H9 (cell line): ENCODE measurements at regions not wholly inside any gene's neighbourhood (a gene's known extent, or its start where the extent isn't known, plus 50 kb on each side); places are given as distances from the start of the nearest gene placed in this dataset.
"Not testable (repeated sequence)": the region's sequence is repeated elsewhere in the genome, so short reads cannot be mapped to it uniquely, and the experiment has no call there.

Source experiments
- DNase-seq: peaks from one replicate; pipeline ENCODE4 v3.0.0-alpha.2; 2017
- H2AFZ ChIP-seq: one replicate; pipeline ENCODE4 v1.6.1; 2013; ENCODE audit warnings: mild to moderate bottlenecking, low read length, control low read depth, moderate library complexity
- H2AK5ac ChIP-seq: 2 replicates; pipeline ENCODE4 v1.6.1; 2013; ENCODE audit warnings: low read length, control low read depth, mixed read lengths; ENCODE audit not compliant: insufficient read length
- H2BK120ac ChIP-seq: one replicate; pipeline ENCODE4 v1.6.1; 2013; ENCODE audit warnings: low read depth, mild to moderate bottlenecking, low read length, control low read depth, inconsistent platforms; ENCODE audit not compliant: poor library complexity, severe bottlenecking
- H2BK12ac ChIP-seq: 2 replicates; pipeline ENCODE4 v1.6.1; 2013; ENCODE audit warnings: low read length, control low read depth, mixed read lengths, low read depth; ENCODE audit not compliant: insufficient read length
- H2BK15ac ChIP-seq: 2 replicates; pipeline ENCODE4 v1.6.1; 2013; ENCODE audit warnings: low read depth, low read length, control low read depth
- H2BK20ac ChIP-seq: one replicate; pipeline ENCODE4 v1.6.1; 2013; ENCODE audit warnings: low read depth, mild to moderate bottlenecking, low read length, control low read depth, inconsistent platforms; ENCODE audit not compliant: poor library complexity, severe bottlenecking
- H2BK5ac ChIP-seq: 2 replicates; pipeline ENCODE4 v1.6.1; 2013; ENCODE audit warnings: low read length, control low read depth, mixed read lengths; ENCODE audit not compliant: insufficient read length
- H3K14ac ChIP-seq: 2 replicates; pipeline ENCODE4 v1.6.1; 2013; ENCODE audit warnings: low read length, control low read depth; ENCODE audit not compliant: insufficient read depth
- H3K18ac ChIP-seq: 2 replicates; pipeline ENCODE4 v1.6.1; 2013; ENCODE audit warnings: low read depth, mild to moderate bottlenecking, mixed read lengths, low read length, control low read depth; ENCODE audit not compliant: insufficient read length
- H3K23ac ChIP-seq: 2 replicates; pipeline ENCODE4 v1.6.1; 2013; ENCODE audit warnings: low read length, control low read depth, mixed read lengths, low read depth; ENCODE audit not compliant: insufficient read length
- H3K23me2 ChIP-seq: 2 replicates; pipeline ENCODE4 v1.6.1; 2013; ENCODE audit warnings: low read depth, mild to moderate bottlenecking, mixed read lengths, low read length, control low read depth; ENCODE audit not compliant: insufficient read length, poor library complexity, severe bottlenecking
- H3K27ac ChIP-seq: 2 replicates; pipeline ENCODE4 v1.5.1; 2013; ENCODE audit warnings: low read length, control low read depth, mixed read lengths, low read depth; ENCODE audit not compliant: insufficient read length
- H3K27me3 ChIP-seq: 2 replicates; pipeline ENCODE4 v1.6.1; 2013; ENCODE audit warnings: low read length, control low read depth, inconsistent platforms; ENCODE audit not compliant: insufficient read depth
- H3K4ac ChIP-seq: 2 replicates; pipeline ENCODE4 v1.6.1; 2013; ENCODE audit warnings: low read depth, mild to moderate bottlenecking, control low read depth, inconsistent platforms, low read length, moderate library complexity
- H3K4me1 ChIP-seq: 2 replicates; pipeline ENCODE4 v1.6.1; 2013; ENCODE audit warnings: low read length, control low read depth, inconsistent platforms; ENCODE audit not compliant: insufficient read depth
- H3K4me2 ChIP-seq: 2 replicates; pipeline ENCODE4 v1.6.1; 2013; ENCODE audit warnings: low read length, control low read depth, mixed read lengths; ENCODE audit not compliant: insufficient read length, insufficient read depth
- H3K56ac ChIP-seq: 2 replicates; pipeline ENCODE4 v1.6.1; 2013; ENCODE audit warnings: low read depth, mild to moderate bottlenecking, mixed read lengths, low read length, control low read depth; ENCODE audit not compliant: insufficient read length
- H3K79me1 ChIP-seq: 2 replicates; pipeline ENCODE4 v1.6.1; 2013; ENCODE audit warnings: low read depth, mild to moderate bottlenecking, moderate library complexity, low read length, control low read depth, inconsistent platforms; ENCODE audit not compliant: insufficient read depth, poor library complexity, severe bottlenecking
- H3K79me2 ChIP-seq: 2 replicates; pipeline ENCODE4 v1.6.1; 2013; ENCODE audit warnings: low read length, control low read depth, inconsistent platforms; ENCODE audit not compliant: insufficient read depth
- H3K9ac ChIP-seq: 2 replicates; pipeline ENCODE4 v1.6.1; 2013; ENCODE audit warnings: low read length, control low read depth, mixed read lengths; ENCODE audit not compliant: insufficient read length; ENCODE audit errors: extremely low read depth
- H3K9me3 ChIP-seq: one replicate; pipeline ENCODE4 v1.6.1; 2013; ENCODE audit warnings: low read depth, low read length, inconsistent platforms; ENCODE audit not compliant: control insufficient read depth
- H3T11ph ChIP-seq: one replicate; pipeline ENCODE4 v1.6.1; 2013; ENCODE audit warnings: mild to moderate bottlenecking, low read length, control low read depth, inconsistent platforms
- H4K20me1 ChIP-seq: one replicate; pipeline ENCODE4 v1.6.1; 2013; ENCODE audit not compliant: control insufficient read depth, insufficient read length, insufficient read depth
- H4K5ac ChIP-seq: 2 replicates; pipeline ENCODE4 v1.6.1; 2013; ENCODE audit warnings: low read depth, mild to moderate bottlenecking, mixed read lengths, low read length, control low read depth; ENCODE audit not compliant: insufficient read length
- H4K8ac ChIP-seq: replicated peaks from 2 replicates; pipeline ENCODE4 v1.6.1; 2013; ENCODE audit warnings: low read length, control low read depth, mixed read lengths, low read depth; ENCODE audit not compliant: insufficient read length
- H4K91ac ChIP-seq: 2 replicates; pipeline ENCODE4 v1.6.1; 2013; ENCODE audit warnings: low read depth, mild to moderate bottlenecking, moderate library complexity, mixed read lengths, low read length, control low read depth; ENCODE audit not compliant: insufficient read length
- H3K27ac Mint-ChIP-seq, 3 experiments: 2 replicates in 2 of 3; 3 replicates in 1 of 3; pipeline ENCODE4 v1.8.0; 2020 to 2021; ENCODE audit warnings: mixed read lengths in 3 of 3, mild to moderate bottlenecking in 1 of 3, moderate library complexity in 1 of 3
- H3K27me3 Mint-ChIP-seq: 2 replicates; pipeline ENCODE4 v1.8.0; 2021; ENCODE audit warnings: low read depth, mild to moderate bottlenecking, moderate library complexity, mixed read lengths
- H3K36me3 Mint-ChIP-seq, 3 experiments: 2 replicates in 2 of 3; 3 replicates in 1 of 3; pipeline ENCODE4 v1.8.0; 2020 to 2021; ENCODE audit warnings: low read depth in 3 of 3, mixed read lengths in 3 of 3; ENCODE audit not compliant: insufficient read depth in 1 of 3
- H3K4me1 Mint-ChIP-seq, 2 experiments: 2 replicates each; pipeline ENCODE4 v1.8.0; 2020; ENCODE audit warnings: mixed read lengths in 2 of 2
- H3K4me3 Mint-ChIP-seq, 2 experiments: 2 replicates in 1 of 2; 3 replicates in 1 of 2; pipeline ENCODE4 v1.8.0; 2020 to 2021; ENCODE audit warnings: mild to moderate bottlenecking in 2 of 2, mixed read lengths in 2 of 2, moderate library complexity in 1 of 2
- H3K9me3 Mint-ChIP-seq, 2 experiments: 2 replicates in 1 of 2; 3 replicates in 1 of 2; pipeline ENCODE4 v1.8.0; 2020; ENCODE audit warnings: mild to moderate bottlenecking in 2 of 2, mixed read lengths in 2 of 2, moderate library complexity in 1 of 2
- WGBS: extraction: QIAGEN DNeasy Blood & Tissue Kit; methylation state at CpG from one replicate; pipeline ENCODE4 v1.1.7; 2013; ENCODE audit warnings: missing lambda C conversion rate, low lambda C conversion rate, mixed read lengths; ENCODE audit not compliant: insufficient read length; ENCODE audit errors: extremely low coverage; 5-methylcytosine and 5-hydroxymethylcytosine counted together

GRCh38 chr1:817658-818617 lies 105.8 kb upstream of the SAMD11 start:
- H4K8ac ChIP-seq, H3K79me1 ChIP-seq, H4K91ac ChIP-seq, H2AFZ ChIP-seq, H2BK20ac ChIP-seq, H3K27ac Mint-ChIP-seq, H3K9ac ChIP-seq, H3K23me2 ChIP-seq, H3K4me1 ChIP-seq, H2AK5ac ChIP-seq, H3K23ac ChIP-seq, H4K20me1 ChIP-seq, H2BK15ac ChIP-seq, H3K79me2 ChIP-seq, H3K36me3 Mint-ChIP-seq, H3K14ac ChIP-seq, H3K4me1 Mint-ChIP-seq, H3K18ac ChIP-seq, H3K27me3 ChIP-seq, H3K9me3 ChIP-seq, H4K5ac ChIP-seq, H3K4me2 ChIP-seq, H3K56ac ChIP-seq, H3K4me3 Mint-ChIP-seq, H3K27ac ChIP-seq, H3T11ph ChIP-seq, H3K4ac ChIP-seq, H2BK5ac ChIP-seq, DNase-seq, H3K9me3 Mint-ChIP-seq, H2BK12ac ChIP-seq, H3K27me3 Mint-ChIP-seq, H2BK120ac ChIP-seq: not testable (repeated sequence)
- WGBS = no CpG with 5 or more reads among the region's 20 CpGs
